OCI-LY7 (cell line): ENCODE measurements at regions not wholly inside any gene's neighbourhood (a gene's known extent, or its start where the extent isn't known, plus 50 kb on each side); places are given as distances from the start of the nearest gene placed in this dataset.

Experiments
- EZH2phosphoT487 ChIP-seq: fragments of 200-600 bp; sonication (generic); IDR thresholded peaks from 2 replicates; pipeline ENCODE4 v1.6.1; 2018; ENCODE audit warnings: low read depth, borderline replicate concordance, mild to moderate bottlenecking, mixed run types, antibody characterized with exemption, low read length, moderate library complexity, mixed read lengths
- TF ChIP-seq, protein P1 (sequence below): fragments of 200-600 bp; sonication (generic); conservative IDR thresholded peaks from 2 replicates; pipeline ENCODE4 v1.5.1; 2014; ENCODE audit warnings: mild to moderate bottlenecking, antibody characterized with exemption, low read length, moderate library complexity, mixed read lengths

DNA sequence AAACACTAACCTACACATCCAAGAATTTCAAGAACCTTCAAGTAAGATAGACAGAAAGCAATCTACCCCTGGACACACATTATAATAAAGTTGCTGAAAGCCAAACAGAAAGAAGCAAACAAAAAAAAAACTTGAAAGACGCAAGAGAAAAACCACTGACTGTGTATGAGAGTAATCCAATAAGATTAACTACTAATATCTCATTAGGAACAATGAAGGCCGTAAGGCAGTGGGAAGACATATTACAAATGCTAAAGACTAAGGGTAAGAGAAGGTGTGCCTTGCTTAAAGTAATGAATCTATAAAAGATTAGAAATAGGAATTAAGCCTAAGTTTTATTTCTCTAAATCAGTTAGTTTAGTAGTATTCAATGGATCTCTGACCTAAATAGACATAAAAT lies 1109.1 kb downstream of the JRKL start:
- TF ChIP-seq, protein P1, sequence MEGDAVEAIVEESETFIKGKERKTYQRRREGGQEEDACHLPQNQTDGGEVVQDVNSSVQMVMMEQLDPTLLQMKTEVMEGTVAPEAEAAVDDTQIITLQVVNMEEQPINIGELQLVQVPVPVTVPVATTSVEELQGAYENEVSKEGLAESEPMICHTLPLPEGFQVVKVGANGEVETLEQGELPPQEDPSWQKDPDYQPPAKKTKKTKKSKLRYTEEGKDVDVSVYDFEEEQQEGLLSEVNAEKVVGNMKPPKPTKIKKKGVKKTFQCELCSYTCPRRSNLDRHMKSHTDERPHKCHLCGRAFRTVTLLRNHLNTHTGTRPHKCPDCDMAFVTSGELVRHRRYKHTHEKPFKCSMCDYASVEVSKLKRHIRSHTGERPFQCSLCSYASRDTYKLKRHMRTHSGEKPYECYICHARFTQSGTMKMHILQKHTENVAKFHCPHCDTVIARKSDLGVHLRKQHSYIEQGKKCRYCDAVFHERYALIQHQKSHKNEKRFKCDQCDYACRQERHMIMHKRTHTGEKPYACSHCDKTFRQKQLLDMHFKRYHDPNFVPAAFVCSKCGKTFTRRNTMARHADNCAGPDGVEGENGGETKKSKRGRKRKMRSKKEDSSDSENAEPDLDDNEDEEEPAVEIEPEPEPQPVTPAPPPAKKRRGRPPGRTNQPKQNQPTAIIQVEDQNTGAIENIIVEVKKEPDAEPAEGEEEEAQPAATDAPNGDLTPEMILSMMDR = no peak
- no peak for TF ChIP-seq EZH2phosphoT487
